ENCODE measurements at regions not wholly inside any gene's neighbourhood (a gene's known extent, or its start where the extent isn't known, plus 50 kb on each side); places are given as distances from the start of the nearest gene placed in this dataset.

- no peak for TF ChIP-seq GATA2 (IDR thresholded peaks at IDR 0.05; ENCODE audit: low read depth, low read length)
- TF ChIP-seq GATA3 (IDR thresholded peaks at IDR 0.05; ENCODE audit: low read depth, low read length), result no peak
Measured at GRCh38 chr13:64867856-64868255, 2362.3 kb downstream of the PCDH9 start.
